ENCODE measurements at regions not wholly inside any gene's neighbourhood (a gene's known extent, or its start where the extent isn't known, plus 50 kb on each side); places are given as distances from the start of the nearest gene placed in this dataset.

GRCh38 chr10:57706016-57706415 lies 561.7 kb downstream of the IPMK start:
- Histone ChIP-seq H3K4me1 (ENCODE audit: low read length) (no peaks in the 10 kb centered on the region), H3K79me2 (ENCODE audit: low read length) (no peaks in the 10 kb centered on the region), H2AFZ (ENCODE audit: low read depth, low read length) (no peak overlapping the region), H3K9ac (ENCODE audit: low read length) (no peak overlapping the region), H4K20me1 (ENCODE audit: insufficient read depth, low read length) (no peaks in the 10 kb centered on the region), H3K9me3 (ENCODE audit: insufficient read depth, low read length) (no peaks in the 10 kb centered on the region), H3K27ac (ENCODE audit: low read length) (no peak overlapping the region), H3K4me2 (ENCODE audit: low read length) (no peak overlapping the region), H3K4me3 (ENCODE audit: low read length) (no peak overlapping the region), H3K27me3 (ENCODE audit: low read depth, low read length) (no peaks in the 10 kb centered on the region), H3K36me3 (replicated peaks; ENCODE audit: low read depth, low read length) (no peaks in the 10 kb centered on the region)
- TF ChIP-seq CTCF (IDR thresholded peaks at IDR 0.05; ENCODE audit: low read depth, low read length) (no peak), EZH2phosphoT487 (IDR thresholded peaks at IDR 0.05; ENCODE audit: low read depth) (no peak)

GRCh38 chr10:57699944-57700343 lies 567.8 kb downstream of the IPMK start:
- Histone ChIP-seq H3K4me2 (ENCODE audit: low read length) (no peak overlapping the region), H3K27me3 (ENCODE audit: low read depth, low read length) (no peaks in the 10 kb centered on the region), H3K9ac (ENCODE audit: low read length) (no peak overlapping the region), H3K9me3 (ENCODE audit: insufficient read depth, low read length) (no peaks in the 10 kb centered on the region), H3K27ac (ENCODE audit: low read length) (no peak overlapping the region), H4K20me1 (ENCODE audit: insufficient read depth, low read length) (no peaks in the 10 kb centered on the region), H3K79me2 (ENCODE audit: low read length) (no peaks in the 10 kb centered on the region), H3K4me3 (ENCODE audit: low read length) (no peak overlapping the region), H3K36me3 (replicated peaks; ENCODE audit: low read depth, low read length) (no peaks in the 10 kb centered on the region), H3K4me1 (ENCODE audit: low read length) (peaks cover 5% of the 10 kb centered on the region), H2AFZ (ENCODE audit: low read depth, low read length) (no peak overlapping the region)
- no peak for TF ChIP-seq EZH2phosphoT487 (IDR thresholded peaks at IDR 0.05; ENCODE audit: low read depth)
- TF ChIP-seq CTCF (IDR thresholded peaks at IDR 0.05; ENCODE audit: low read depth, low read length): no peak

- no peak overlapping the region for H3K27ac ChIP-seq (ENCODE audit: low read length)
- H3K9me3 ChIP-seq (ENCODE audit: insufficient read depth, low read length): no peaks in the 10 kb centered on the region
- no peaks in the 10 kb centered on the region for H3K36me3 ChIP-seq (replicated peaks; ENCODE audit: low read depth, low read length)
- no peak overlapping the region for H3K4me2 ChIP-seq (ENCODE audit: low read length)
- TF ChIP-seq EZH2phosphoT487 (IDR thresholded peaks at IDR 0.05; ENCODE audit: low read depth): no peak
- no peak for TF ChIP-seq CTCF (IDR thresholded peaks at IDR 0.05; ENCODE audit: low read depth, low read length)
- H3K4me1 ChIP-seq (ENCODE audit: low read length): peaks cover 5% of the 10 kb centered on the region
- no peaks in the 10 kb centered on the region for H4K20me1 ChIP-seq (ENCODE audit: insufficient read depth, low read length)
- no peak overlapping the region for H3K9ac ChIP-seq (ENCODE audit: low read length)
- H2AFZ ChIP-seq (ENCODE audit: low read depth, low read length): no peak overlapping the region
- no peaks in the 10 kb centered on the region for H3K27me3 ChIP-seq (ENCODE audit: low read depth, low read length)
- no peaks in the 10 kb centered on the region for H3K79me2 ChIP-seq (ENCODE audit: low read length)
- no peak overlapping the region for H3K4me3 ChIP-seq (ENCODE audit: low read length)
Measured at GRCh38 chr10:57696641-57697040, 571.1 kb downstream of the IPMK start.

- Histone ChIP-seq H3K4me1 (ENCODE audit: low read length) (peaks cover 5% of the 10 kb centered on the region), H3K36me3 (replicated peaks; ENCODE audit: low read depth, low read length) (no peaks in the 10 kb centered on the region), H3K79me2 (ENCODE audit: low read length) (no peaks in the 10 kb centered on the region), H3K27ac (ENCODE audit: low read length) (no peak overlapping the region), H3K9ac (ENCODE audit: low read length) (no peak overlapping the region), H3K9me3 (ENCODE audit: insufficient read depth, low read length) (no peaks in the 10 kb centered on the region), H3K27me3 (ENCODE audit: low read depth, low read length) (no peaks in the 10 kb centered on the region), H3K4me2 (ENCODE audit: low read length) (no peak overlapping the region), H4K20me1 (ENCODE audit: insufficient read depth, low read length) (no peaks in the 10 kb centered on the region), H3K4me3 (ENCODE audit: low read length) (no peak overlapping the region), H2AFZ (ENCODE audit: low read depth, low read length) (no peak overlapping the region)
- TF ChIP-seq CTCF (IDR thresholded peaks at IDR 0.05; ENCODE audit: low read depth, low read length): no peak
- no peak for TF ChIP-seq EZH2phosphoT487 (IDR thresholded peaks at IDR 0.05; ENCODE audit: low read depth)
Measured at GRCh38 chr10:57694956-57695608, 572.6 kb downstream of the IPMK start.

Data from OCI-LY3 (cell line).